Activated CD4-positive, alpha-beta memory T cell treated with anti-CD3 and anti-CD28 coated beads, Interleukin-2, amount 10 ng/mL, durations not matched to agents 7 days and 5 days (primary cell): ENCODE measurements at regions not wholly inside any gene's neighbourhood (a gene's known extent, or its start where the extent isn't known, plus 50 kb on each side); places are given as distances from the start of the nearest gene placed in this dataset.

ENCODE experiments used
- CTCF ChIA-PET: fragments of 350-600 bp; sonication (Branson Sonifier 250); formaldehyde crosslinking; loops from one replicate; lab custom pipeline; 2021; ENCODE audit warnings: antibody characterized with exemption, inconsistent platforms; lab: Charles Lee
- POLR2A ChIA-PET: fragments of 350-600 bp; sonication (Branson Sonifier 250); formaldehyde crosslinking; loops from one replicate; lab custom pipeline; 2021; ENCODE audit warnings: antibody characterized with exemption; lab: Charles Lee
- DNase-seq: peaks from one replicate; pipeline ENCODE4 v3.0.0-alpha.2; 2020
- H3K27ac Mint-ChIP-seq: one replicate; pipeline ENCODE4 v1.8.0; 2021; ENCODE audit warnings: mild to moderate bottlenecking, mixed read lengths
- H3K27me3 Mint-ChIP-seq: one replicate; pipeline ENCODE4 v1.8.0; 2021; ENCODE audit warnings: mixed read lengths
- H3K36me3 Mint-ChIP-seq: one replicate; pipeline ENCODE4 v1.8.0; 2021; ENCODE audit warnings: low read depth, mixed read lengths
- H3K4me1 Mint-ChIP-seq: one replicate; pipeline ENCODE4 v1.8.0; 2021; ENCODE audit warnings: mixed read lengths
- H3K4me3 Mint-ChIP-seq: one replicate; pipeline ENCODE4 v1.8.0; 2021; ENCODE audit warnings: mild to moderate bottlenecking, mixed read lengths
- H3K9me3 Mint-ChIP-seq: one replicate; pipeline ENCODE4 v1.8.0; 2021; ENCODE audit warnings: mixed read lengths

- no peak for DNase-seq
- POLR2A ChIA-PET, result no interaction called here
- no peaks in the 10 kb centered on the region for H3K36me3 Mint-ChIP-seq
- no peak overlapping the region for H3K27ac Mint-ChIP-seq
- H3K4me3 Mint-ChIP-seq, result no peak overlapping the region
- no peaks in the 10 kb centered on the region for H3K27me3 Mint-ChIP-seq
- peaks cover 3% of the 10 kb centered on the region for H3K9me3 Mint-ChIP-seq
- no peaks in the 10 kb centered on the region for H3K4me1 Mint-ChIP-seq
- CTCF ChIA-PET, result no interaction called here
Observed at GRCh38 chr18:33918571-33918970, 306.1 kb downstream of the NOL4 start.

GRCh38 chr18:33916200-33916599 lies 308.5 kb downstream of the NOL4 start:
- H3K4me3 Mint-ChIP-seq, result no peak overlapping the region
- ChIA-PET POLR2A (no interaction called here), CTCF (no interaction called here)
- H3K27ac Mint-ChIP-seq, result no peak overlapping the region
- H3K36me3 Mint-ChIP-seq, result no peaks in the 10 kb centered on the region
- H3K4me1 Mint-ChIP-seq, result no peaks in the 10 kb centered on the region
- no peak for DNase-seq
- peaks cover 3% of the 10 kb centered on the region for H3K9me3 Mint-ChIP-seq
- H3K27me3 Mint-ChIP-seq, result no peaks in the 10 kb centered on the region

- H3K4me3 Mint-ChIP-seq, result no peak overlapping the region
- H3K27ac Mint-ChIP-seq, result no peak overlapping the region
- CTCF ChIA-PET, result no interaction called here
- H3K9me3 Mint-ChIP-seq, result peaks cover 5% of the 10 kb centered on the region
- no peaks in the 10 kb centered on the region for H3K27me3 Mint-ChIP-seq
- no peak for DNase-seq
- no peaks in the 10 kb centered on the region for H3K36me3 Mint-ChIP-seq
- POLR2A ChIA-PET, result no interaction called here
- H3K4me1 Mint-ChIP-seq, result no peaks in the 10 kb centered on the region
Observed at GRCh38 chr18:33914399-33914798, 310.3 kb downstream of the NOL4 start.

- Mint-ChIP-seq H3K36me3 (no peaks in the 10 kb centered on the region), H3K4me3 (no peak overlapping the region), H3K4me1 (no peaks in the 10 kb centered on the region), H3K27ac (no peak overlapping the region), H3K9me3 (peaks cover 27% of the 10 kb centered on the region), H3K27me3 (no peaks in the 10 kb centered on the region)
- ChIA-PET POLR2A (no interaction called here), CTCF (no interaction called here)
- DNase-seq, result no peak
Observed at GRCh38 chr18:33906046-33906445, 318.7 kb downstream of the NOL4 start.

- Mint-ChIP-seq H3K4me1 (no peaks in the 10 kb centered on the region), H3K36me3 (no peaks in the 10 kb centered on the region), H3K27me3 (no peaks in the 10 kb centered on the region), H3K4me3 (no peak overlapping the region), H3K9me3 (peaks cover 36% of the 10 kb centered on the region), H3K27ac (no peak overlapping the region)
- ChIA-PET POLR2A (no interaction called here), CTCF (no interaction called here)
- DNase-seq, result no peak
Observed at GRCh38 chr18:33901894-33902512, 322.7 kb downstream of the NOL4 start.

- H3K4me3 Mint-ChIP-seq, result no peak overlapping the region
Observed at GRCh38 chr18:33900638-33901037, 322.6 kb downstream of the ASXL3 start.

GRCh38 chr18:33898427-33898826 lies 320.4 kb downstream of the ASXL3 start:
- no peak overlapping the region for H3K27ac Mint-ChIP-seq
- H3K4me1 Mint-ChIP-seq, result no peaks in the 10 kb centered on the region
- H3K36me3 Mint-ChIP-seq, result no peaks in the 10 kb centered on the region
- DNase-seq, result no peak
- POLR2A ChIA-PET, result no interaction called here
- H3K4me3 Mint-ChIP-seq, result no peak overlapping the region
- peaks cover 26% of the 10 kb centered on the region for H3K9me3 Mint-ChIP-seq
- CTCF ChIA-PET, result no interaction called here
- no peaks in the 10 kb centered on the region for H3K27me3 Mint-ChIP-seq

More at GRCh38 chr18:33900638-33901037, 322.6 kb downstream of the ASXL3 start:
- no peaks in the 10 kb centered on the region for H3K36me3 Mint-ChIP-seq
- no peaks in the 10 kb centered on the region for H3K27me3 Mint-ChIP-seq
- H3K4me1 Mint-ChIP-seq, result no peaks in the 10 kb centered on the region
- CTCF ChIA-PET, result no interaction called here
- POLR2A ChIA-PET, result no interaction called here
- no peak for DNase-seq
- H3K9me3 Mint-ChIP-seq, result peaks cover 38% of the 10 kb centered on the region
- H3K27ac Mint-ChIP-seq, result no peak overlapping the region

- Mint-ChIP-seq H3K36me3 (no peaks in the 10 kb centered on the region), H3K4me3 (no peak overlapping the region), H3K27me3 (no peaks in the 10 kb centered on the region), H3K9me3 (peaks cover 2% of the 10 kb centered on the region), H3K27ac (no peak overlapping the region), H3K4me1 (no peaks in the 10 kb centered on the region)
- CTCF ChIA-PET, result no interaction called here
- no peak for DNase-seq
- POLR2A ChIA-PET, result no interaction called here
Observed at GRCh38 chr18:33878213-33878612, 300.2 kb downstream of the ASXL3 start.

GRCh38 chr18:33875029-33875565 lies 297.1 kb downstream of the ASXL3 start:
- ChIA-PET CTCF (no interaction called here), POLR2A (no interaction called here)
- Mint-ChIP-seq H3K4me3 (no peak overlapping the region), H3K27ac (no peak overlapping the region), H3K27me3 (no peaks in the 10 kb centered on the region), H3K36me3 (no peaks in the 10 kb centered on the region), H3K9me3 (peaks cover 2% of the 10 kb centered on the region), H3K4me1 (no peaks in the 10 kb centered on the region)
- no peak for DNase-seq

GRCh38 chr18:33873112-33873511 lies 295.1 kb downstream of the ASXL3 start:
- H3K27me3 Mint-ChIP-seq, result no peaks in the 10 kb centered on the region
- POLR2A ChIA-PET, result no interaction called here
- CTCF ChIA-PET, result no interaction called here
- no peak overlapping the region for H3K27ac Mint-ChIP-seq
- peaks cover 2% of the 10 kb centered on the region for H3K9me3 Mint-ChIP-seq
- no peaks in the 10 kb centered on the region for H3K4me1 Mint-ChIP-seq
- H3K4me3 Mint-ChIP-seq, result no peak overlapping the region
- no peak for DNase-seq
- no peaks in the 10 kb centered on the region for H3K36me3 Mint-ChIP-seq

GRCh38 chr18:33871363-33872025 lies 293.5 kb downstream of the ASXL3 start:
- Mint-ChIP-seq H3K4me3 (no peak overlapping the region), H3K36me3 (no peaks in the 10 kb centered on the region), H3K27me3 (no peaks in the 10 kb centered on the region), H3K9me3 (peaks cover under 1% of the 10 kb centered on the region), H3K4me1 (no peaks in the 10 kb centered on the region), H3K27ac (no peak overlapping the region)
- CTCF ChIA-PET, result no interaction called here
- no peak for DNase-seq
- POLR2A ChIA-PET, result no interaction called here

GRCh38 chr18:33870059-33870458 lies 292.0 kb downstream of the ASXL3 start:
- no peak overlapping the region for H3K27ac Mint-ChIP-seq
- no peak for DNase-seq
- peaks cover 3% of the 10 kb centered on the region for H3K9me3 Mint-ChIP-seq
- H3K27me3 Mint-ChIP-seq, result no peaks in the 10 kb centered on the region
- no peak overlapping the region for H3K4me3 Mint-ChIP-seq
- H3K4me1 Mint-ChIP-seq, result no peaks in the 10 kb centered on the region
- H3K36me3 Mint-ChIP-seq, result no peaks in the 10 kb centered on the region
- ChIA-PET POLR2A (no interaction called here), CTCF (no interaction called here)

GRCh38 chr18:33866386-33866785 lies 288.4 kb downstream of the ASXL3 start:
- no peak for DNase-seq
- H3K36me3 Mint-ChIP-seq, result no peaks in the 10 kb centered on the region
- CTCF ChIA-PET, result no interaction called here
- H3K27ac Mint-ChIP-seq, result no peak overlapping the region
- no peaks in the 10 kb centered on the region for H3K4me1 Mint-ChIP-seq
- H3K27me3 Mint-ChIP-seq, result no peaks in the 10 kb centered on the region
- H3K4me3 Mint-ChIP-seq, result no peak overlapping the region
- POLR2A ChIA-PET, result no interaction called here
- H3K9me3 Mint-ChIP-seq, result peaks cover 22% of the 10 kb centered on the region

GRCh38 chr18:33863912-33864311 lies 285.9 kb downstream of the ASXL3 start:
- DNase-seq, result no peak
- ChIA-PET CTCF (no interaction called here), POLR2A (no interaction called here)
- Mint-ChIP-seq H3K9me3 (peaks cover 22% of the 10 kb centered on the region), H3K36me3 (no peaks in the 10 kb centered on the region), H3K27ac (no peak overlapping the region), H3K4me1 (no peaks in the 10 kb centered on the region), H3K27me3 (no peaks in the 10 kb centered on the region), H3K4me3 (no peak overlapping the region)
